HEK293 (cell line): ENCODE measurements at regions not wholly inside any gene's neighbourhood (a gene's known extent, or its start where the extent isn't known, plus 50 kb on each side); places are given as distances from the start of the nearest gene placed in this dataset.
"Not testable (repeated sequence)": the region's sequence is repeated elsewhere in the genome, so short reads cannot be mapped to it uniquely, and the experiment has no call there.

Experiments used
- CTCF ChIA-PET: fragments of 350-600 bp; formaldehyde crosslinking; extraction: SDS; loops from one replicate; lab custom pipeline; 2021; ENCODE audit warnings: antibody characterized with exemption; lab: Yijun Ruan, JAX
- POLR2A ChIA-PET: fragments of 300-600 bp; formaldehyde crosslinking; extraction: SDS; loops from one replicate; lab custom pipeline; 2020; ENCODE audit warnings: antibody characterized with exemption, inconsistent platforms; lab: Yijun Ruan, JAX
- H3K27ac ChIP-seq: fragments of 200-500 bp; sonication (Bioruptor generic); 2 replicates; pipeline ENCODE4 v1.5.1; 2014; ENCODE audit warnings: low read depth, low read length, control low read depth, inconsistent platforms; ENCODE audit errors: extremely low read depth
- H3K36me3 ChIP-seq, 2 experiments: fragments of 200-500 bp in 1 of 2; sonication (Bioruptor generic) in 1 of 2; 1 replicate in 1 of 2; 2 replicates in 1 of 2; pipeline ENCODE4 v1.5.1; 2014 to 2017; ENCODE audit warnings: inconsistent platforms in 2 of 2, low read length in 2 of 2; ENCODE audit not compliant: control insufficient read depth in 2 of 2, insufficient read depth in 1 of 2
- H3K4me1 ChIP-seq: fragments of 200-500 bp; sonication (Bioruptor generic); 2 replicates; pipeline ENCODE4 v1.5.1; 2014; ENCODE audit warnings: mild to moderate bottlenecking, low read length, inconsistent platforms; ENCODE audit not compliant: control insufficient read depth, insufficient read depth
- H3K4me3 ChIP-seq: 2 replicates; pipeline ENCODE4 v1.5.1; 2011; ENCODE audit warnings: low read depth, mild to moderate bottlenecking, control low read depth, low read length, moderate library complexity
- H3K9me3 ChIP-seq: fragments of 200-500 bp; sonication (Bioruptor generic); 2 replicates; pipeline ENCODE4 v1.5.1; 2014; ENCODE audit warnings: low read depth, low read length, inconsistent platforms; ENCODE audit not compliant: control insufficient read depth, insufficient read depth
- AEBP2 ChIP-seq: fragments of 450-650 bp; formaldehyde crosslinking; IDR thresholded peaks from 2 replicates; pipeline ENCODE4 v1.5.1; 2016; ENCODE audit warnings: missing biosample characterization, missing genetic modification characterization, borderline replicate concordance
- INSM2 ChIP-seq: fragments of 450-650 bp; formaldehyde crosslinking; IDR thresholded peaks from 2 replicates; pipeline ENCODE4 v1.5.1; 2016; ENCODE audit warnings: missing biosample characterization, missing genetic modification characterization
- ZBTB17 ChIP-seq: fragments of 450-650 bp; formaldehyde crosslinking; IDR thresholded peaks from 2 replicates; pipeline ENCODE4 v1.5.1; 2016; ENCODE audit warnings: missing biosample characterization, missing genetic modification characterization
- ZBTB8A ChIP-seq: fragments of 450-650 bp; formaldehyde crosslinking; IDR thresholded peaks from 2 replicates; pipeline ENCODE4 v1.5.1; 2016; ENCODE audit warnings: missing biosample characterization, missing genetic modification characterization
- ZFP3 ChIP-seq: fragments of 450-650 bp; formaldehyde crosslinking; IDR thresholded peaks from 2 replicates; pipeline ENCODE4 v1.5.1; 2016; ENCODE audit warnings: low read depth, missing biosample characterization, missing genetic modification characterization
- ZIC2 ChIP-seq: fragments of 450-650 bp; formaldehyde crosslinking; IDR thresholded peaks from 2 replicates; pipeline ENCODE4 v1.5.1; 2016; ENCODE audit warnings: missing biosample characterization, missing genetic modification characterization
- ZNF223 ChIP-seq: fragments of 450-650 bp; formaldehyde crosslinking; IDR thresholded peaks from 2 replicates; pipeline ENCODE4 v1.5.1; 2016; ENCODE audit warnings: missing biosample characterization, missing genetic modification characterization
- ZNF248 ChIP-seq: fragments of 450-650 bp; formaldehyde crosslinking; IDR thresholded peaks from 2 replicates; pipeline ENCODE4 v1.5.1; 2017; ENCODE audit warnings: missing biosample characterization, missing genetic modification characterization
- ZNF366 ChIP-seq: fragments of 450-650 bp; formaldehyde crosslinking; conservative IDR thresholded peaks from 2 replicates; pipeline ENCODE4 v1.5.1; 2016; ENCODE audit warnings: missing biosample characterization, missing genetic modification characterization
- ZNF391 ChIP-seq: fragments of 450-650 bp; formaldehyde crosslinking; IDR thresholded peaks from 2 replicates; pipeline ENCODE4 v1.5.1; 2016; ENCODE audit warnings: low read depth, missing biosample characterization, missing genetic modification characterization, borderline replicate concordance
- ZNF473 ChIP-seq: fragments of 450-650 bp; formaldehyde crosslinking; IDR thresholded peaks from 2 replicates; pipeline ENCODE4 v1.5.1; 2017; ENCODE audit warnings: missing biosample characterization, missing genetic modification characterization
- ZNF529 ChIP-seq: fragments of 450-650 bp; formaldehyde crosslinking; IDR thresholded peaks from 2 replicates; pipeline ENCODE4 v1.5.1; 2017; ENCODE audit warnings: missing genetic modification characterization, missing biosample characterization; ENCODE audit not compliant: insufficient replicate concordance
- ZNF548 ChIP-seq: fragments of 450-650 bp; formaldehyde crosslinking; IDR thresholded peaks from 2 replicates; pipeline ENCODE4 v1.5.1; 2016; ENCODE audit warnings: missing biosample characterization, missing genetic modification characterization
- ZNF560 ChIP-seq: fragments of 450-650 bp; formaldehyde crosslinking; IDR thresholded peaks from 2 replicates; pipeline ENCODE4 v1.5.1; 2017; ENCODE audit warnings: missing biosample characterization, missing genetic modification characterization, borderline replicate concordance
- ZNF571 ChIP-seq: fragments of 450-650 bp; formaldehyde crosslinking; IDR thresholded peaks from 2 replicates; pipeline ENCODE4 v1.5.0; 2017; ENCODE audit warnings: missing biosample characterization, missing genetic modification characterization
- ZNF629 ChIP-seq: fragments of 450-650 bp; formaldehyde crosslinking; IDR thresholded peaks from 2 replicates; pipeline ENCODE4 v1.5.1; 2017; ENCODE audit warnings: missing biosample characterization, missing genetic modification characterization
- ZSCAN30 ChIP-seq: fragments of 450-650 bp; IDR thresholded peaks from 2 replicates; pipeline ENCODE4 v1.5.1; 2018; ENCODE audit warnings: missing biosample characterization, mild to moderate bottlenecking, missing genetic modification characterization, moderate library complexity

GRCh38 chr5:154598021-154598420 lies 120.0 kb upstream of the HAND1 start:
- H3K36me3 ChIP-seq: no peaks in the 10 kb centered on the region
- ChIA-PET POLR2A (interaction anchor here (0.5 kb wide), 1 partner anchor 11 kb away, joined by 5 read pairs; no protein-coding TSS in a partner anchor), CTCF (interaction anchor here (1.1 to 1.7 kb wide), 2 partner anchors 77 to 134 kb away, joined by 4 to 9 read pairs; no protein-coding TSS in a partner anchor)
- TF ChIP-seq ZNF529 (no peak), ZNF571 (tag by site-specific recombination) (peak; percentile 75; the same call in 1 of the 2 replicates), ZBTB17 (tag by site-specific recombination) (peak; percentile 97), ZNF366 (tag by site-specific recombination) (peak; percentile 98)
- H3K9me3 ChIP-seq: no peaks in the 10 kb centered on the region
- H3K27ac ChIP-seq: no peak overlapping the region
- no peak overlapping the region for H3K4me3 ChIP-seq
- no peaks in the 10 kb centered on the region for H3K4me1 ChIP-seq

- H3K27ac ChIP-seq, H3K9me3 ChIP-seq, H3K4me1 ChIP-seq, H3K36me3 ChIP-seq, H3K4me3 ChIP-seq, POLR2A ChIA-PET: not testable (repeated sequence)
- CTCF ChIA-PET: interaction anchor here (0.8 to 1.2 kb wide), 4 partner anchors 32 to 133 kb away, joined by 3 to 4 read pairs (median 4); no protein-coding TSS in a partner anchor
Observed at GRCh38 chr5:154596844-154597243, 118.8 kb upstream of the HAND1 start.

GRCh38 chr5:154595662-154596061 lies 117.6 kb upstream of the HAND1 start:
- ChIA-PET CTCF (no interaction called here), POLR2A (no interaction called here)
- H3K27ac ChIP-seq: no peak overlapping the region
- TF ChIP-seq ZIC2 (tag by site-specific recombination): peak; percentile 76
- TF ChIP-seq ZSCAN30 (tag by site-specific recombination): no peak
- no peaks in the 10 kb centered on the region for H3K9me3 ChIP-seq
- H3K4me1 ChIP-seq: no peaks in the 10 kb centered on the region
- H3K36me3 ChIP-seq: no peaks in the 10 kb centered on the region
- no peak overlapping the region for H3K4me3 ChIP-seq

GRCh38 chr5:154593796-154594195 lies 115.8 kb upstream of the HAND1 start:
- POLR2A ChIA-PET: no interaction called here
- Histone ChIP-seq H3K36me3 (no peaks in the 10 kb centered on the region), H3K4me1 (no peaks in the 10 kb centered on the region), H3K4me3 (no peak overlapping the region), H3K27ac (no peak overlapping the region), H3K9me3 (no peaks in the 10 kb centered on the region)
- CTCF ChIA-PET: interaction anchor here (1.6 kb wide), 1 partner anchor 73 kb away, joined by 5 read pairs; no protein-coding TSS in a partner anchor
- TF ChIP-seq ZNF629 (tag by site-specific recombination) (no peak), ZFP3 (tag by site-specific recombination) (no peak), ZNF548 (tag by site-specific recombination) (no peak), INSM2 (tag by site-specific recombination) (no peak), ZBTB8A (tag by site-specific recombination) (no peak), AEBP2 (tag by site-specific recombination) (no peak), ZNF473 (no peak), ZNF248 (tag by site-specific recombination) (no peak), ZNF560 (tag by site-specific recombination) (no peak), ZNF391 (tag by site-specific recombination) (no peak), ZNF223 (tag by site-specific recombination) (no peak)
